EH (cell line): ENCODE measurements at regions not wholly inside any gene's neighbourhood (a gene's known extent, or its start where the extent isn't known, plus 50 kb on each side); places are given as distances from the start of the nearest gene placed in this dataset.

Source experiments
- DNase-seq: peaks from one replicate; pipeline ENCODE4 v3.0.0-alpha.2; 2015; ENCODE audit warnings: low read depth

DNA sequence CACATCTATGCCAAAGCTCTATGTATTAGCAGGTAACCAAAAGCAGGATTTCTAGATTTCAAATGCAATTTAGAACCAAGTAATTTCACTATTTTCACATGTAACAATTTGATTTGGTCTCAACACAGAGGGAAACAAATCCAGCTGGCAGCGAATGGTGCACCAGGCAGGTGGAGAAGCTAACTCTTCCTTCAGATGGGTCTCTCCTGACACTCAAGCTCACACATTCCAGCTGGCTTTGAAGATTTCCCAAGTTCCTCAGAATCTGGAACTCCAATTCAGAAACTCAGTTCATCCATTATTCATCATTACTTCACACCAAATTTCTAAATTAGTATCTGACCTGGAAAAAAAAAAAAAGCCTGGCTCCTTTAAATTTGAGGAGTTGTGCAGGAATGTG is 318.1 kb upstream of the NECTIN3 start:
- DNase-seq = no peak

DNA sequence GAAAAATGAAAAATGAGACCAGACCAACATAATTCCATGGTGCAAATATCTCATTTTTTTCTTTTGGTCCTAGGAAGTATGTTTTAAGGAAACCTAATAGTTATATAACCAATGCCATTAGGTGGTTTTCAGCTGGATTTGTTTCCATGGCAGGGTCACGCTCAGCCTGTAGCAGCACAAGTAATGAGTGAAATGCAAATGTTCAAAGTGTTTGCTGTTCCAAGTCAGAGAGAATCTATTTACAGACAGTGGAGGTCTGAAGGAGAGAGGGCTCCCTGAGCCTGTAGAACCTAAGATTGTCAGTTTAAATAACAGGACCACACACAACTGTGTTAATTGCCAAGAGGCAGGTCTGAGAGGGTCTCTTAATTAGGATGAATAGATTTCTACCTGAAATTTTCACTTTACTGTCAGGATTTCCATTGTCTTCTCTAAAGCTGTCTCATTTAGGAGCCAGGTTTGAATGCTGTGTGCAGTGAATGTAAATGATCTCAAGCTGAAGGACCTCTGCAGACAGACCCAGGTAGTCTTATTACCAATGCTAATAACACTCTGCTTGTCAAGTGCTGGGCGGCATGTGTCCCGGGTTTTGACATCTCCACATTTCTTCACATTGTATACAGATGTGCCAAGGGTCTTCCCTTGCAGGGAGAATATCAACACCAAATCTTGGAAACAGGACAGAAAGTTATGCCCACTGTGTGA is 317.3 kb upstream of the NECTIN3 start:
- no peak for DNase-seq

DNA sequence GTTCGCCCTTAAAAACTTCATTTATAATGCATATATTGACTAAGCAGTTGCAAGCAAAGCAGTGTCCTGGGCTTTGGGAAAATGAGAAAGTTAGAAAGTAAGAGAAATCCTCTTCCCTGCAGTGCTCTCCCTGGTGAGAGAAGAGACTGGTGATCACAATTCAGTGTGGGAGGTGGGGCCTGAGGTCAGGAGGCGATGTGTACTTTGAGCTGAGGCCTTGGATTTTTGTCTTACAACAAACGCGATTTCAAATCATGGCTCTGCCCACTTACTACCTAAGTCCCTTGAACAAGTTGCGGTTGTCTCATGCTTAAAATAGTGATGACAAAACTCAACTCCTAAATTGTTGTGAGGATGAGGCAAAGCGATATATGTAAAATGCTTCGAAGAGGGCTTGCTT is 316.3 kb upstream of the NECTIN3 start:
- DNase-seq = no peak

DNA sequence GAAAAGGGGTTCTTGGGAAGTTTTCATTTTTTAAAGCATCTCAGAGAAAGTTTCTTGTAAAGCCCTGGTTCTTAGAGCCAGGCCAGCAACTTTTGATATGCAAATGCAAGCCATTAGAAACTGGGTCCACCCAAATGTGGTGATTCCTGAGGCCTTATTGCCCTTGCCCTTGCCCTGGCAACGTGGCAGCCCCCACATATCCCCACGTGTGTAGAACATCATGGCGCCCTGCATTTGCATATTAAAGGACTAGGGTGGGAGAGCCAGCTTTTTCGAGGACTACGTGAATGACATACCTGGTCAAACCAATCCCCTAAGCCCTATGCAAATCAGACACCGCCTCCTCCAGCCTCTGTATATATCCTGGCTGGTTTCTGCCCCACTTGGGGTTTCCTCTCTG is 314.9 kb upstream of the NECTIN3 start:
- no peak for DNase-seq

DNA sequence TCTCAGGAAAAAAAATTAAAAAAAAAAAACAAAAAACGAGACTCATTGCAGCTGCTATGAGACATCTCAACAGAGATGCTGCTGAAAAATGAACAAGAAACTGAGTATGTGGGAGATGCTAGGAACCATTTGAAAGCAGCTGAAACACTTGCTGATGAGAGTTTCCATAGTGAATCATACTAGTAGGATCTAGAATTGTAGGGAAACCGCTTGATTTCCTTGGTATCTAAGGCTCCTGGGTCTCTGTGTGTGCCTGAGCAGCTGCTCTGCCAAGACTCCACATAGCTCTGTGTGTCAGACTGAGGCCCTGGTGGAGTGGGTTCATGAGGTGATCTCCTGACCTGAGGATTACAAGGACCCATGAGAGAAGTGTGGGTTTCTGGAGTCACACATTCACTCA is 313.4 kb upstream of the NECTIN3 start:
- DNase-seq = peak; percentile 16

DNA sequence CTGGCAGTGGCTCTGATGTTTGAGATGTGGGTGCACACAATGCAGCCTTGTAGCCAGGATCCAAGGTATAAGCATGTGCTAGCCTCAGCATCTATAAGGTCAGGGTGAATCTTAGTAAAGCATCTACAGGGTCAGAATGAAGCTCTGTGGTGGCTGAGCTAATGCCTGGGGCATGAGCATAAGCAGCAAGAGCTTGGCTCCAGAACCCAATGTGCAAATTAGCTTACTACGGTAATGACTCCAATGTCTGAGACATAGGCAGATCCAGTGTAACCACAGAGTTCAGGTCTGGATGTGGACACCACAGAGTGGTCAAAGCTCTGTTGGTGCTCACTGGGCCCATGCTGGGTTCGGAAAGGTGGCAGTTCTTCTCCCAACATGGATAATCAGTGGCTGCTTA is 304.5 kb upstream of the NECTIN3 start:
- DNase-seq = peak; percentile 6

DNA sequence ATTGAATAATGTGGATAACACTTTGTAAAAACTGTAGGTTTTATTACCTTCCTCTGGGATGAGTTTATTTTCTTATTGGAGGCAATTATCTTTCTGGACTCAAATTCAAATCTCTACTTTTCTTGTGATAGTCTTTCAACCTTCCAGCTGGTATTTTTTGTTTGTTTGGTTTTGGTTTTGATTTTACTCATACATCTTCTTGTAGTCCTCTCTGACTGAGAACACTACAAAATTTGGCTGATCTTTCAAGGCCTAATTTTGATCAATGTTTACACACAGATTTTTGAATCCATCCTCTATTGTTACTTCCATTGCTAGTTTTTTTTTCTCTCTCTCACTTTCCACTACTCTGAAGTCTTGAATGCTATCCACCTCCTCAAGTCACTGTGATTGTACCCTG is 303.8 kb upstream of the NECTIN3 start:
- DNase-seq = no peak

DNA sequence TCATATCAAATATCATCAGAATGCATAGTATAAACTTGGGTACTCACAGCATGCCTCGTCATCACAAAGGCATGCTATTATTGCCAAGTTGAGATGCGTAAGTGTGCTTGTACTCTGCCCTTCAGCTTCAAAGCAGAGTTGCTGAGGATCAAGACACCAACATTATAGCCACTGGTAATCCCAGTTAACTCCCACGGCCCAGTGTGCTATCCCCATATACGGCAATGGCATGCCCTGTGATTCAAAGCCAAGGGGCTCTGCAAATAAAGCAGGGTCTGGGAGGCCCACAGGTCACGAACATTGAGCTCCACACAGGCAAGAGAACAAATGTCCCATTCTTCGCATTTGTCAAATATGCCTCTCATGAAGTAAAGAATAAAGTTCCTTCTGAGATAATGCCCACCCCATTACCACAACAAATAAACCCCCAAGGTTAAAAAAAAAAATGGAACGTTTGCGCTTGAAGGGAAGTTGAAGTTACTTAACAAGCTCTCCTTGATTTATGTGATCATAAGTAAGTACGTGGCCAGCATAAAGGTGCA is 298.1 kb upstream of the NECTIN3 start:
- DNase-seq = peak; percentile 88

DNA sequence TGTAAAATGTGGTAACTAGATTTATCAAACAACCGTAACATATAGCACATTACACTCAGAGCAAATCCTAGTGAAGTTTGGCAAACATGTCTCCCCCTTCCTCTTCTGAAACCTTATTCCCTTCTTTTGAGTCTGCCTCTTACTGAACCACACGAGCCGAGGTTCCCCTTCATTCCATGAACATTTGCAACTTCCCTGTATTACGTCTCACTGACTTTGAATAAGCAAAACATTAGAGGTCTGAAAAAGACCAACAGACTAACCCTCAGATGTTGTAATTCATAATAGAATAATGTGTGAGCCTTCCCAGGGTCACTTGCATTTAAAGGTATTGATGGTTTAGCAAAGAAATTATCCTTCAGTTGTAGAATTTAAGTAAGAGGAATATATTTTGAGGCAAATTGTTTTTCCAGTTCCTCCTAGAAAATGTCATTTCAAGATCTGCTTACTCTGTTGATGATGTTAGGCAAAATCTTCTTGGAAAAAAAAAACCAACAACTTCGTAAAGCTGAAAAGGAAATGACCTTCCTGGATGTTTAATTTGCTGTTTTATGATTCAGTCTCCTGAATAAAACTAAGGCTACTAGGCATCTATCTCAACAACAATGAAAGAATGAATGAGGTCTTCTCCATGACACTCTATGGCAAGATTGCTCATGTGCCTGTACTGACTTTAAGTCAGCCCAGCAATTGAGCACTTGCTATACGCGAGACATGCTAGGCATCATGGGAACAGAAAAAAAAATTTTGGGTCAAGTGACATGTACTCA is 296.9 kb upstream of the NECTIN3 start:
- peak; percentile 41 for DNase-seq

DNA sequence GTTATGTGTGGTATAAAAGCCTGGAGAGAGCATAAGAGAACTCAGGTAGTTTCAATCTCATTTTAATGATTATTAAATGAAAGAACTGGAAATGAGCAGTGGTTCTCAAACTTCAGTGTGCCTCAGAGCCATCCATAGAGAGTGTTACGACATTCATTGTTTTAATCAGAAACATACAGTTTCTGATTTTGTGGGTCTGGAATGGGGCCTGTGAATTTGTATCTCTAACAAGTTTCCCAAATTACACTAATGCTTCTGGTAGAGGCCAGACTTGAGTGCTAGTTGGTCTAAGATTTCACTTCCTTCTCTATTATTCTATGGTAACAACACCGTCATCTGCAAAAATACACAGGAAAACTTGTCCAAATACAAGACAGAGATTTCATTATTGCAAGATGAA is 292.0 kb upstream of the NECTIN3 start:
- no peak for DNase-seq

DNA sequence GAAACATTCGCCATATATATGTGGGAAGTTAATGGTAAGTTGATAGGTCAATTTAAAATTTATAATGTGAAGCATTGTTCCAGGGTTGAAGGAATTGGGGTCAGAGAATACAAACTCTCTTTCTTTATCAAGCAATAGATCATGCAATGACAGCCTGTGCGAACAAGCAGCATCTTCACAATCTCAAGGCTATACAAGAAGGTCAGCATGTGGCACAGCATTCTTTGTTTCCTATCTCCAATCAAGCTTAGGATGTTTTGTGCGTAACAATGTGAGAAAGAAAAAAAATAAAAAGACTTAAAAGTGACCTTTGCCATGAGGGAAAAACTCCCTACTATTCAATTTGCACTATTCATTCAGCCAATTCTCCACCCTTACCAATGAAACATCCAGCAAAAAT is 288.1 kb upstream of the NECTIN3 start:
- no peak for DNase-seq

DNA sequence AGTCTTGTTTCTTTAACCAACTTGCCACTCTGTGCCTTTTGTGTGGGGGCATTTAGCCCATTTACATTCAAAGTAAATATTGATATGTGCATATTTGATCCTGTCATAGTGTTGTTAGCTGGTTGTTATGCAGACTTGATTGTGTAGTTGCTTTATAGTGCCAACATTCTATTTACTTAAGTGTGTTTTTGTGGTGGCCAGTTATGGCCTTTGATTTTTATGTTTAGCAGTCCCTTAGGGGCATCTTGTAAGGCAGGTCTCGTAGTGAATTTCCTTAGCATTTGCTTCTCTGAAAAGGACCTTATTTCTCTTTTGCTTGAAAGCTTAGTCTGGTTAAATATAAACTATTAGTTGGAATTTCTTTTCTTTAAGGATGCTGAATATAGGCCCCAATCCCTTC is 282.8 kb upstream of the NECTIN3 start:
- DNase-seq = no peak

DNA sequence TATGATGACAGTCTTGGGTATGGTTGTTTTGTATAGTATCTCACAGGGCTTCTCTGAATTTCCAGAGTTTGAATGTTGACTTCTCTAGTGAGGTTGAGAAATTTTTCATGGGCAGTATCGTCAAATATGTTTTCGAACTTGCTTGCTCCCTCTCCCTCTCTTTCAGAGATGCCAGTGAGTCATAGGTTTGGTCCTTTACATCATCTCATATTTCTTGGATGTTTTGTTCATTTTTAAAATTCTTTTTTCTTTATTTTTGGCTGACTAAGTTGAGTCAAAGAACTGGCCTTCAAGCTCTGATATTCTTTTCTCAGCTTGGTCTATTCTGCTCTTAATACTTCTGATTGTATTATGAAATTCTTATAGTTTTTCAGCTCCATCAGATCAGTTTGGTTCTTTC is 282.3 kb upstream of the NECTIN3 start:
- peak; percentile 78 for DNase-seq

DNA sequence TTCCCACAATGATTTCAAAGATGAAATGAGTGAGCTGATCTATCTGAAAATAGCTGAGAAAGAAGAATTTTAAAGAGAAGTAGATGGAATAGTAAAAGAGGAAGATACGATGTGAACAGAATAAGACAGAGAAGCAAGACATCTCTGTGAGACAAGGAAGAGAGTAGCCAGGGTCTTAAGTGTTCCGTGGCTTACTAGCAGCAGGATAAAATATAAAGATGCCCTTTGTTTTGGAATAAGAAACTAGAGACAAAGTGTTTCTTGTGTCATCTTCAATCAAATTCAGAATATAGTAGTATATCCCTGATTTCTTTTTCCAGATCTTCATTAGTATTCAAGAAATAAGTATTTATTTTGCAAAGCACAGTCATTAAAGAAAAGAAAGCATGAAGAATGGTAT is 281.0 kb upstream of the NECTIN3 start:
- DNase-seq = no peak

DNA sequence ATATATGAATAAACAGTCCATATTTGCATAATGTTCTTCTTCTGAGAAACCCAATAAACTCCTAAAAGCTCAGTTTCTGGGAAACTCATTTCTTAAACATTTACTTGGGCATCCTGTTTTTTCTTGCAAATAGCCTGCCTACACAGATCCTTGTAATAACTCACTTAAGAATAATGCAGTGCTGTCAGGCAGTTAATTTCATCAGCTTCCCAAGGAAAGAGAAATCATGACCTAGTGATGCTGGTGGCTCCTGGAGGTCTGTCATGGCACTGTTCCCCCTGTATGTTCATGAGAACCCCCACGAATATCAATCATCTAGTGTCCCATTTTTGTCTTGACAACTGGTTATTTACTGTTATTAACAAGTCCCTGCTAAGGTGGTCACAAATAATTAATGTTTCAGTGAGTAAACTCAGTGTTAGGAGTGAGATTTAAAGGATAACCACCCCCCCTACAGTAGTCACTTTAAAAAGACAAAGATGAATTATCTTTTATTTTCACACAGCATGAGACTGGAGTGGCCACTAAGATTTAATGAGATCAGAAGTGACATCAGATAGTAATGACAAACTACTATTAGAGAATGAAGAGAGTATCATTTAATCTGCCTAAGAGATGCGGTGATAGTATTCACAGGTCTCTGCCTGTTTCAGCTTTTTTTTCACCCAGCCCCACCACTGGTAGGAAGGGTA is 279.5 kb upstream of the NECTIN3 start:
- DNase-seq = peak; percentile 56

DNA sequence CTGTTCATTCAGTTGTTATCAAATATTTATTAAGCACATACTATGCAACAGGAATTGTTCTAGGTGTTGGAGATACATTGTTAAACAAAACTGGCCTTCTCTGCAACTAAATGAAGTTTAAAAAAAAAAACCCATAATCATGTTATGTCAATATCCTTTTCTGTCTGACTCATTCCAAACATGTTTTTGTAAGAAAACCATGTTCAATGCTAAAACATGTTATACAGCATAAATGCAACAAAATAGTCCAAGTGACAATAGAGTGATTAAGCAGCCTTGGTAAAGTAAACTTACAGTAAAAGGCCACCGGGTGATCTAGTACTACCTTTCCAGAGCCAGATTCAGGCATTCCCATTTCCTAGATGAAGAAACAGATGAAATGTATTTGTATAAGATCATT is 278.0 kb upstream of the NECTIN3 start:
- no peak for DNase-seq

DNA sequence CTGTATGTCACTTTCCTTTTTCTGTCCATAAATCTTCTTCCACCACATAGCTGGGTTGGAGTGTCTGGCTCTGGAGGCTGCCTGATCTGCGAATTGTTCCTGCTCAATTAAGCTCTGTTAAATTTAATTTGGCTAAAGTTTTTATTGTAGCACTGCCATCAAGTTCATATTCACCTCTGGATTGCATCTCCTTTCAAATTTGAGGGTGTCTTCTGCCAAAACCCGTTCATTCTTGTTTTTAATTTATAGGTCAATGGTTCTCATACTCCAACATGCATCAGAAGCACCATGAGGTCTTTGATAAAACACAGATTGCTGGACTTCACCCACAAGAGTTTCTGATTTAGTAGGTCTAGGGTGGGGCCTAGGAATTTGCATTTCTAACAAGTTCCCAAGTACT is 276.5 kb upstream of the NECTIN3 start:
- DNase-seq = no peak

DNA sequence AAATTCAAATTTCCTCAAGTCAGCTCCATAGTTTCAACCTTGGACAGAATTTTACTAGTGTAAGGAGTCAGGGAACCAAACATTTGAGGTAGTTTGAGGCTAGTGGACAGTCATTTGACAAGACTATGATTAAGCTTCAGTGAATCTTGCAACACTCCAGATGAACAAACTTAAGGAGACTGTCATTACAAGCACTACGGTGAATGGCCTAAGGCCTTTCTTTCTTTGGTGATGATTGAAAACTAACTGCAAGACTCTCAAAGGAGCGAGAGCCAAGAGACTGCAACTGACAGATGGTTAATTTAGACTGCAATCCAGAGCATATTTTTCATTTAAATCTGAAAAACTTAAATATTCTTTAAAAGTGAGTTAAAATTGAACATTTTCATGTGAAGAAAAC is 272.3 kb upstream of the NECTIN3 start:
- DNase-seq = peak; percentile 66

DNA sequence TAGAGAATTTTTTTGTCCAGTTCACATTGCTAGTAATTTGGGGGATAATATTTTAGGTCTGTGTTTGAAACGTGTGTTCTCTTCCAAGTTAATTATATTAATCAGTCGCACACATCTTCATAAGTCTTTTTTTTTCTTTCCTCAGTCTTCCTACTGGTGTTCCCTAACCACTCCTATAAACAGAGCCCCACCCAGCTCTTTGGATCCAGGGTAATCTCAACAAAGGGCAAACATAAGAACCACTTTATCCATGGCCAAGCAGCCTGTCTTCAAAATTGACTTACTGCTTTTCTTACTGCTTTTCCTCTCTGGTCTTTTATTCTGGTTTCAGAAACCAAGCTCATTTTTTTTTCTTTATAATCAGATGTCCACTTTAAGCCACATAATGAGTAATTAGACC is 266.8 kb upstream of the NECTIN3 start:
- DNase-seq = no peak

DNA sequence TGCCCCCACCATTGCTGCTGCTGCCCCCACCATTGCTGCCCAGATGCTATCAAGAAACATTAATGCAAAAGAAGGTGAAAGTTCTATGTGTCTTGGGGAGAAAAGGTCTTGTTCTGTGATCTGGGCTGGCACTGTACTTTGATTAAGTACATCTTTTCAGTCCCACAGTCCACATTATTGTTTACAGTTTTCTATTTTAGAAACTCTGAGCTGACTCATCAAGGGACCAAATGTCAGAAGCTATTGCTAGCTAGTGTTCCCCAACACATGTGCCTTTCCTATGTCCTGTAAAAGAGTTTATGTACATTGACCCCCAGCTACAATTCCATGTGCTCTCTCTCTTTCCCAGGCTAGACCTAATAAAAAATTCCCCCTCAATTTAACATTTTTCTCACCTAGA is 264.7 kb upstream of the NECTIN3 start:
- peak; percentile 59 for DNase-seq

DNA sequence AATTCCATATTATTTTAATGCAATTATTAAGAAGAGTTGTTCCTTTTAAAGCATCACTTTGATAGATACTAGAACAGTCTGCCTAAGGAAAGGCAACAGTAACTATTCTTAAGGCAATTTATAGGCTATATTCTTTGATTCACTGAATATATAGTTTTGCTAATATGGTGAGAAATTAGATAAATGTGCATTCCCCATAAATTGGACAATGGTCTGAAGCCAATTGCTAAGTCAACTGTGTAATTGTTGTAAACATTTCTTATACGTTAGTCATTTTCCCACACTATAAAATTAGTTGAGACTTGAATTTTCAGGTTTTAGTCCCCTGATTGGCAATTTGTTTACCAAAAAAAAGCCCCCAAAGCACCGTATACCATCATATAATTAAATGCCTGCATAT is 263.0 kb upstream of the NECTIN3 start:
- peak; percentile 50 for DNase-seq

DNA sequence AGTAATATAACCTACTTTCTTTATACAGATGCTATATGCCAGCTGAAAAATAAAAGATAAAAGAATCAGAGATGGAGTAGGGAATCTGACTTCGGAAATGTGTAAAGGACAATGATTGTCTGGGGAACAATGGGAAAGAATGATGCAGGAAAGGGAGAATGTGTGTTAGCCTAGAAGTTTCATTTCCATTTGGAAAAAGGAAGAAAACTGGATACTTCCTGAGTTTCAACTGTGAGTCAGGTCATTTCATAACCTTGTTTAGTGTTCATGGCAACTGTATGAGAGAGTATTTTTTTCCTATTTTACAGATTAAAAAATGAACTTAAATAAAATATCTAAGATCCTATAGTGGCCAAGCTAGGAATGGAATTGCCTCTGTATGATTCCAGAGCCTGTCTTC is 261.3 kb upstream of the NECTIN3 start:
- DNase-seq = peak; percentile 36

DNA sequence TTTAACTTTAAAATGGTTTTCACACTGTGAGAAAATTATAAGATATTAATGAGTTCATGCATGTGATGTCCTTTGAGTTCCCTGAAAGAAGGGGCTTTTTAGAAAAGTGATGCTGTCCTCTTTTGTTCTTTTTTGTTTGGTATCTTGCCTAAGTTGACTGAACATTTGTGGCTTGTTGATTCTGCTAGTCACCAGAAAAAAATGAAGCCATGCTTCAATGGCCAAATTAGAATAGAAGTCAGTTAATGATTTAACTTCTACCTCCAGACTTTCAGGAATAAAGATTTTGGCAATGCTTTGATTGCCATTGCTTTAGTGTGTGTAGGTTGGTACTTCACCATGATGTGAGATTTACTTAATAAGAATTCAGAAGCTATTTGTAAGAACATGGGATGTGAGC is 260.6 kb upstream of the NECTIN3 start:
- DNase-seq = peak; percentile 51
